ENCODE measurements at regions not wholly inside any gene's neighbourhood (a gene's known extent, or its start where the extent isn't known, plus 50 kb on each side); places are given as distances from the start of the nearest gene placed in this dataset.

GRCh38 chr6:170132561-170132991 is 158.3 kb downstream of the DLL1 start:
- no peak for DNase-seq

GRCh38 chr6:170132011-170132521 is 158.8 kb downstream of the DLL1 start:
- DNase-seq, result no peak

GRCh38 chr6:170131351-170131750 is 159.5 kb downstream of the DLL1 start:
- DNase-seq, result no peak

- DNase-seq, result no peak
Measured at GRCh38 chr6:170130771-170131241, 160.1 kb downstream of the DLL1 start.

- DNase-seq, result no peak
Measured at GRCh38 chr6:170130201-170130621, 160.7 kb downstream of the DLL1 start.

- DNase-seq, result no peak
Measured at GRCh38 chr6:170129691-170130171, 161.1 kb downstream of the DLL1 start.

- no peak for DNase-seq
Measured at GRCh38 chr6:170128811-170129681, 161.8 kb downstream of the DLL1 start.

GRCh38 chr6:170128346-170128745 is 162.5 kb downstream of the DLL1 start:
- DNase-seq, result no peak

GRCh38 chr6:170127151-170127550 is 163.7 kb downstream of the DLL1 start:
- no peak for DNase-seq

- DNase-seq, result no peak
Measured at GRCh38 chr6:170125456-170126300, 165.2 kb downstream of the DLL1 start.

- no peak for DNase-seq
Measured at GRCh38 chr6:170124836-170125235, 166.0 kb downstream of the DLL1 start.

GRCh38 chr6:170124150-170124549 is 166.7 kb downstream of the DLL1 start:
- no peak for DNase-seq

- no peak for DNase-seq
Measured at GRCh38 chr6:170122651-170123050, 168.2 kb downstream of the DLL1 start.

GRCh38 chr6:170117111-170117972 is 173.5 kb downstream of the DLL1 start:
- DNase-seq, result no peak

GRCh38 chr6:170116636-170117035 is 174.2 kb downstream of the DLL1 start:
- no peak for DNase-seq

GRCh38 chr6:170114956-170115855 is 175.7 kb downstream of the DLL1 start:
- DNase-seq, result no peak

- DNase-seq, result no peak
Measured at GRCh38 chr6:170114187-170114945, 176.5 kb downstream of the DLL1 start.

- DNase-seq, result no peak
Measured at GRCh38 chr6:170113141-170113540, 177.7 kb downstream of the DLL1 start.

- no peak for DNase-seq
Measured at GRCh38 chr6:170112583-170112860, 178.4 kb downstream of the DLL1 start.

GRCh38 chr6:170111816-170112582 is 178.9 kb downstream of the DLL1 start:
- DNase-seq, result no peak

Data from suppressor macrophage (primary cell).